ENCODE measurements at regions not wholly inside any gene's neighbourhood (a gene's known extent, or its start where the extent isn't known, plus 50 kb on each side); places are given as distances from the start of the nearest gene placed in this dataset.
"Not testable (repeated sequence)": the region's sequence is repeated elsewhere in the genome, so short reads cannot be mapped to it uniquely, and the experiment has no call there.

GRCh38 chrX:1779626-1780025 is 164.8 kb downstream of the ASMT start:
- no peak for DNase-seq

DNA sequence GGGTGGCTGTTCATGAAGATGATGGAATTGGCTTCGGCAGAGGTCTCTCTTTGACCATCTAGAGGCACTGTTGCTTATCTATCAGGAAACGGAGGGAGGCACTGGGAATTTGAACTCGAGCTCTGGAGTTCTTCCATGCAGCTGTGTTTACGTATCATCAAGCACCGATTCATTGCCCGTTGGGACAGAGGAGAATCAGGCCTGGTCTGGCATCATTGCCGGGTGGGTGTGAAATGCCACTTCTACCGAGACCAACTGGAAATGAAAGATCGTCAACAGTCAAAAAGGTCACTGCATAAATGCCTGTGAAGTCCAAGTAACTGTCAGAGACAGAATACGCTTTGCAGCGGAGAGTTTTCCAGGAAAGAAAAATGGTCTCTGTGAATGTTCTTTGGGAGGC is 166.9 kb downstream of the ASMT start:
- no peak for DNase-seq

DNA sequence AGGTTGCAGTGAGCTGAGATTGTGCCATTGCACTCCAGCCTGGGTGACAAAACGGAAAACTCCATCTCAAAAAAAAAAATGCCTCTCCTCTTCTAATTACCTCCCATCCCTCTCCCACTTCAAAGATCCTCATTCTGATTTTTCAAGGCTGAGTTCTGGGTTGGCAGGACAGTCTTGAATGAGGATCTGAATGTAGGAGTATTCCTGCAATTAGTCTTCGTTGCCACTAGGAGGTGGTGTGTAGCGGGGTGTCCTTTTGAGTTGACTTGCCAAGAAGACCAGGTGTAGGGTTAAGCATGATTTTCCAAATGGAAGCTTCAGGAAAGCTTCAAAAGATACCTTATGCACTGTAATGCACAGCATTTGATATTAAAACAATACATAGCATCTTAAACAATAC is 169.9 kb downstream of the ASMT start:
- no peak for DNase-seq

- DNase-seq, result no peak
Measured at GRCh38 chrX:1788300-1788911, 173.5 kb downstream of the ASMT start.

- no peak for DNase-seq
Measured at GRCh38 chrX:1792636-1793035, 177.8 kb downstream of the ASMT start.

- DNase-seq, result no peak
Measured at GRCh38 chrX:1794586-1794985, 179.7 kb downstream of the ASMT start.

GRCh38 chrX:1802912-1803311 is 188.1 kb downstream of the ASMT start:
- no peak for DNase-seq

GRCh38 chrX:1803741-1804140 is 188.9 kb downstream of the ASMT start:
- no peak for DNase-seq

DNA sequence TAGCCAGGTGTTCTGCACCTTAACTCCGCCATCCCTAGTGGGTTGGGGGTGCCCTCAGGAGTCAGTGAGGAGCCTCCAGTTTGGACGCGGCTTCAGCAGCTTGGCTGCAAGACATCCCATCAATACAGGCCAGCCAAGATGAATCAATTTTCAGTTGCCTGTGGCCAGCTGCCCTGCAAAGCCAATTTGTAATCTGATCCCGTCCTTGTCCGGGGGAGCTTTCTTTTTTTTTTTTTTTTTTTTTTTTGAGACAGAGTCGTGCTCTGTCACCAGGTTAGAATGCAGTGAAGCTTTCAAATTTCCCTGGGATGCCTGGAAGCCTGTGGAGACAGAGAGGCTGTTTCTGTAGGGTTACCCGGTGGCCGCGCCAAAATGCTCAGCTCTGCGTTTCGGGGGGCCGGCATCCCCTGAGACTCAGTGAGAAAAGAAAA is 192.5 kb downstream of the ASMT start:
- no peak for DNase-seq

DNA sequence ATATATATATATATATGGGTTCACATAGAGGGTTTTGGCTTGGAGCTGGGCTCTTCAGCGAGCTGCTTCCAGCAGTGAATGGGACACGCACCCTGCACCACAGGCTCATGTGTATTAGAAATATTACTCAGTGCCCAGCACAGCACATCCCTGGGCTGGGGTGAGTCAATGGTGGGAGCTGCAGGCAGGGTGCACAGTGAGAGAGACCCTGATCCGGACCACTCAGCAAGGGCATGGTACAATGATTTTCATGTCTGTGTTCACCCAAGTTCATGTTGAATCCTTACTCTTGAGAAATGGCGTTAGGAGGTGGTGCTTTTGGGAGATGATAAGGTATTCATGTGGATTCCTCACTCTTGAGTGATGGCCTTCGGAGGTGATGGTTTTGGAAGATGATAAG is 194.7 kb downstream of the ASMT start:
- DNase-seq, result no peak

DNA sequence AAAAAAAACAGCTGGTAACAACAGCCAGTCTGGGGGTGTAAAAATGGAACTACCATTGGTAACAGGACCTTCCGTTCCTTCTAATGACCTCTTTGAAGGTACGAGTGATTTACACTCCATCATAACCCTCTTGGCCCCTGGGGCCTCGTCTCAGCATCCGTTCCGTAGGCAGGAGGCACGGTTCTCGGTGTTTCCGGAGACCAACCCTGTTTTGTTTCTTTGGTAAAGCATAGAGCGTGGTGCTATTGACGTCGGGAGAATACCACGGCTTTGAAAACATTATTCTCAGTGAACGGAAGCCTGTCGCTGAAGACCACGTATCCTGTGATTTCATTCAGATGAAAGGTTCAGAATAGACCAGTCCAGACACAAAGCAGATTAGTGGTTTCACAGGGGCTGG is 198.9 kb downstream of the ASMT start:
- DNase-seq, result no peak

GRCh38 chrX:1815456-1816175 is 200.8 kb downstream of the ASMT start:
- no peak for DNase-seq

- DNase-seq, result not testable (repeated sequence)
Measured at GRCh38 chrX:1816387-1816982, 201.6 kb downstream of the ASMT start.

DNA sequence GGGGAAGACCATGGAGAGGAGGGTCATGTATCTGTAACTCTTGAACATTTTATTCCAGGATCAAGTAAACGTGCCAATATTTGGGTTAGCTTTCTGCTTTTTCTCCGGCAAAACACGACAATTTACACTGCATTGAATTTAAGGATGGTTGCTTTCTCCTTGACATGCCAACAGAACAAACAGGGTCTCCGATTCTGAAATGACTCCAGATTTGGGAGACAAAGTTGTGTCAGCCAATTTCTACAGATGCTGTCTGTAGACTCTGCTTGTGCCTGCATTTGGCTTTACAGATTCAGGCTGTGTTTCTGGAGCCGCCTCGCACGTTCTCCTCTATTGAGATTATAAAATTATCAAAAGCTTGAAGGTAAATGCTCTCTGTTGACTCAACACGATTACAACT is 207.0 kb downstream of the ASMT start:
- no peak for DNase-seq

- DNase-seq, result no peak
Measured at GRCh38 chrX:1824855-1825254, 210.0 kb downstream of the ASMT start.

- no peak for DNase-seq
Measured at GRCh38 chrX:1833656-1834360, 218.9 kb downstream of the ASMT start.

DNA sequence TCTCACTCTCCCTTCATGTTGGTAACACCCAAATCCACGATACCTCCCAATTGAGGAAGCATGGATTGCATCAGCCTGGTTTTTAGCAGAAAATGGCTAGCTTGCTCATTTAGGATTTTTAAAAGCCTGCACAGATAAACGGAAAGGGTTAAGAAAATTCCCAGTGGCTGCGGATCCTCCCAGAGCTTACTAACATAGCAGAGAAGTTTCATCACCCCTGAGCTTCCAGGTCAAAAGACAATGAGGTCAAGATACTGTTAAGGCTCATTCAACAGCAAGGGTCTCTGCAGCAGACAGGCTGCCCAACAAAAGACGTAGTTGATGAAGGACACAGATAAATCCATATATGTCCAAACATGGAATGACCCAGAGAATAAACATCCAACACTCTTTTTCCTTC is 220.2 kb downstream of the ASMT start:
- no peak for DNase-seq

- DNase-seq, result no peak
Measured at GRCh38 chrX:1836683-1837082, 221.8 kb downstream of the ASMT start.

GRCh38 chrX:1841746-1842145 is 226.9 kb downstream of the ASMT start:
- no peak for DNase-seq

DNA sequence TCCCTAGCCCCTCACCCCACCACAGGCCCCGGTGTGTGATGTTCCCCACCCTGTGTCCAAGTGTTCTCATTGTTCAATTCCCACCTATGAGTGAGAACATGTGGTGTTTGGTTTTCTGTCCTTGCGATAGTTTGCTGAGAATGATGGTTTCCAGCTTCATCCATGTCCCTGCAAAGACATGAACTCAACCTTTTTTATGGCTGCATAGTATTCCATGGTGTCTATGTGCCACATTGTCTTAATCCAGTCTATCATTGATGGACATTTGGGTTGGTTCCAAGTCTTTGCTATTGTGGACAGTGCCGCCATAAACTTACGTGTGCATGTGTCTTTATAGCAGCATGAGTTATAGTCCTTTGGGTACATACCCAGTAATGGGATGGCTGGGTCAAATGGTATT is 232.1 kb downstream of the ASMT start:
- not testable (repeated sequence) for DNase-seq

DNA sequence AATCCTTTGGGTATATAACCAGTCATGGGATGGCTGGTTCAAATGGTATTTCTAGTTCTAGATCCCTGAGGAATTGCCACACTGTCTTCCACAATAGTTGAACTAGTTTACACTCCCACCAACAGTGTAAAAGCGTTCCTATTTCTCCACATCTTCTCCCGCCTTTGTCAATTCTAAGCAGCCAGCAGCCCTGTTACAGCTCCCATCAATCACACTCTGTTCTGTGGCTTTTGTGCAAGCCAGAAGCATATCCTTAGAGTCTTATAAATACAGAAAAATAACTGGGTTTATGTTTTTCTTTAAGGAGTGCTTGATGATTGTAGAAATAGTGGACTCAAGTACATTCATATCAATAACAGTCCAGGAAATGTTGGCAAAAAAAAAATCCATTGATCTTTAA is 232.9 kb downstream of the ASMT start:
- DNase-seq, result not testable (repeated sequence)

GRCh38 chrX:1851527-1851926 is 236.7 kb downstream of the ASMT start:
- DNase-seq, result no peak

GRCh38 chrX:1852082-1852481 is 237.2 kb downstream of the ASMT start:
- DNase-seq, result no peak

DNA sequence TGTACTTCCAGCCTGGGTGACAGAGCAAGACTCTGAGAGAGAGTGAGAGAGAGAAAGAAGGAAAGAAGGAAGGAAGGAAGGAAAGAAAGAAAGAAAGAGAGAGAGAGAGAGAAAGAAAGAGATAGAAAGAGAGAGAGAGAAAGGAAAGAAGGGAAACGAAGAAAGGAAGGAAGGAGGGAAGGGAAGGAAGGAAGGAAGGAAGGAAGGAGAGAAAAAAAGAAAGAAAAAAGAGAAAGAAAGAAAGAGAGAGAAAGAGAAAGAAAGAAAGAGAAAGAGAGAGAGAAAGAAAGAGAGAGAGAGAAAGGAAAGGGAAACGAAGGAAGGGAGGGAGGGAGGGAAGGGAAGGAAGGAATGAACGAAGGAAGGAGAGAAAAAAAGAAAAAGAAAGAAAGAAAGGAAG is 238.6 kb downstream of the ASMT start:
- no peak for DNase-seq
